Kidney epithelial cell (primary cell): ENCODE measurements at regions not wholly inside any gene's neighbourhood (a gene's known extent, or its start where the extent isn't known, plus 50 kb on each side); places are given as distances from the start of the nearest gene placed in this dataset.
"Not testable (repeated sequence)": the region's sequence is repeated elsewhere in the genome, so short reads cannot be mapped to it uniquely, and the experiment has no call there.

ENCODE experiments used
- DNase-seq: peaks from one replicate; pipeline ENCODE4 v3.0.0-alpha.2; 2010; ENCODE audit warnings: low read depth
- H3K27me3 ChIP-seq: 2 replicates; pipeline ENCODE4 v1.6.0; 2011; ENCODE audit warnings: low read length; ENCODE audit not compliant: control insufficient read depth, insufficient read depth
- H3K36me3 ChIP-seq: 2 replicates; pipeline ENCODE4 v1.5.1; 2011; ENCODE audit warnings: low read length; ENCODE audit not compliant: control insufficient read depth, insufficient read depth
- H3K4me3 ChIP-seq: 2 replicates; pipeline ENCODE4 v1.5.1; 2011; ENCODE audit warnings: low read depth, mild to moderate bottlenecking, control low read depth, low read length
- TF ChIP-seq, protein P1 (sequence below): IDR thresholded peaks from 2 replicates; pipeline ENCODE4 v1.5.1; 2011; ENCODE audit warnings: mild to moderate bottlenecking, moderate library complexity, low read length, control low read depth, inconsistent platforms; ENCODE audit not compliant: insufficient read depth, poor library complexity, severe bottlenecking

- no peak overlapping the region for H3K4me3 ChIP-seq
- no peaks in the 10 kb centered on the region for H3K27me3 ChIP-seq
- H3K36me3 ChIP-seq: no peaks in the 10 kb centered on the region
- no peak for DNase-seq
- TF ChIP-seq, protein P1, sequence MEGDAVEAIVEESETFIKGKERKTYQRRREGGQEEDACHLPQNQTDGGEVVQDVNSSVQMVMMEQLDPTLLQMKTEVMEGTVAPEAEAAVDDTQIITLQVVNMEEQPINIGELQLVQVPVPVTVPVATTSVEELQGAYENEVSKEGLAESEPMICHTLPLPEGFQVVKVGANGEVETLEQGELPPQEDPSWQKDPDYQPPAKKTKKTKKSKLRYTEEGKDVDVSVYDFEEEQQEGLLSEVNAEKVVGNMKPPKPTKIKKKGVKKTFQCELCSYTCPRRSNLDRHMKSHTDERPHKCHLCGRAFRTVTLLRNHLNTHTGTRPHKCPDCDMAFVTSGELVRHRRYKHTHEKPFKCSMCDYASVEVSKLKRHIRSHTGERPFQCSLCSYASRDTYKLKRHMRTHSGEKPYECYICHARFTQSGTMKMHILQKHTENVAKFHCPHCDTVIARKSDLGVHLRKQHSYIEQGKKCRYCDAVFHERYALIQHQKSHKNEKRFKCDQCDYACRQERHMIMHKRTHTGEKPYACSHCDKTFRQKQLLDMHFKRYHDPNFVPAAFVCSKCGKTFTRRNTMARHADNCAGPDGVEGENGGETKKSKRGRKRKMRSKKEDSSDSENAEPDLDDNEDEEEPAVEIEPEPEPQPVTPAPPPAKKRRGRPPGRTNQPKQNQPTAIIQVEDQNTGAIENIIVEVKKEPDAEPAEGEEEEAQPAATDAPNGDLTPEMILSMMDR: no peak
These were observed 1525.8 kb downstream of the BRD1 start for GRCh38 chr22:48301908-48302307.

DNA sequence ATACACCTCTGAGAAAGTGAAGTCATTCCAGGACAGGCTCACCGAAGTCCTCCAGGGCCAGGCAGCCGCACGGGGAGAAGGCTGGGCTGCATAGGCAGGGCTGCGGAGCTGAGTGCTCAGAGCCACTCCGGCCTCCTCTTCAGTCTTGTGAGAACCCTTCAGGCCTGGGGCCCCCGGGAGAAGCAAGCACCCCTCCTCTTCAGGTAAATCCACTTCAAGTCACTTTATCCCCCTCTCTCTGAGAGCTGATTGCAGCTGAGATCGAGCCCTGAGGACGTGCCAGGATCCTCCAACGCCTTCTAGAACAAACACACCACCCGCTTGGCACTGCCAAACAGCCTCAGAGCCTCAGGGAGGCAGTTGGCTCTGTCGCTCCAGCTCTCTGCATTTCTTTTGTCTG is 1526.3 kb downstream of the BRD1 start:
- Histone ChIP-seq H3K36me3 (no peaks in the 10 kb centered on the region), H3K4me3 (no peak overlapping the region), H3K27me3 (no peaks in the 10 kb centered on the region)
- TF ChIP-seq, protein P1: no peak
- DNase-seq: no peak

- no peak overlapping the region for H3K4me3 ChIP-seq
- no peak for DNase-seq
- H3K36me3 ChIP-seq: no peaks in the 10 kb centered on the region
- TF ChIP-seq, protein P1: no peak
- no peaks in the 10 kb centered on the region for H3K27me3 ChIP-seq
These were observed 1526.8 kb downstream of the BRD1 start for GRCh38 chr22:48300877-48301276.

DNA sequence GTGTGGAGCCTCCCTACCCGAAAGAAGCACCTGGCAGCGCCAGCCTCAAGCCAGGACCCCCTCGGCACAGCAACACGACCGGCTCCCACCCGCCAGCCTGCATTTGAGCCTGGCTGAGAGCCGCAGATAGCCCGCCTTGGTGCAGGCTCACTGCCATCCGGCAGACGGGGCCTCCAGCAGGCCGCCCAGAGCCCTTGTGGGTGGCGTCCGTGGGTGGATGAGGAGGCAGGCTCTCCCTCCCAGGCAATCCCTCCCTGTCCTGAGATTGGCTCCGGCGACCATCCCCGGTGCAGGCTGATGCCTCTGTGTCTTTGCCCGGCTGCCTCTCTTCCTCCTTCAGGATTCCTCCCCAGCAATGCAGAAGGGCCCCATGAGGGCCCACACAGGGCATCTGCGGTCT is 1527.9 kb downstream of the BRD1 start:
- TF ChIP-seq, protein P1: no peak
- Histone ChIP-seq H3K4me3 (no peak overlapping the region), H3K36me3 (no peaks in the 10 kb centered on the region), H3K27me3 (no peaks in the 10 kb centered on the region)
- DNase-seq: no peak

- Histone ChIP-seq H3K4me3 (no peak overlapping the region), H3K27me3 (no peaks in the 10 kb centered on the region), H3K36me3 (no peaks in the 10 kb centered on the region)
- DNase-seq: no peak
- TF ChIP-seq, protein P1: no peak
These were observed 1528.5 kb downstream of the BRD1 start for GRCh38 chr22:48299124-48299523.

GRCh38 chr22:48297296-48297695 is 1530.4 kb downstream of the BRD1 start:
- Histone ChIP-seq H3K36me3 (no peaks in the 10 kb centered on the region), H3K27me3 (no peaks in the 10 kb centered on the region), H3K4me3 (no peak overlapping the region)
- TF ChIP-seq, protein P1: no peak
- no peak for DNase-seq

DNA sequence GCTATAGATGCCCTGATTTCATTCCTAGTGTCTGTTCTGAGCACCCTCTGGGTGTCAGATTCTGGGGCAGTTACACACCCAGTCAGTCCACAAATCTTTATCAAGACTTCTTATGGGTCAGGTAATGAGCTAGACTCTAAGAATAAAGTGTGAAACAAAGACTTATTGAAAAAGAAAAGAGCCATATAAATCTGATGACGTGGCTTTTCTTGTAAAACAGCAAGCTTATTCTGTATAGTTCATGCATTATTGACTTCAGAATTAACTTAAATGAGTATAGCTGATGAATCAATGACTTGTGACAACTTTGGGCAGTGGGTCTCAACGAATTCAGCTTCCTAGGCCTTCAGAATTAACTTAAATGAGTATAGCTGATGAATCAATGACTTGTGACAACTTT is 1527.5 kb downstream of the TBC1D22A start:
- not testable (repeated sequence) for H3K4me3 ChIP-seq, H3K36me3 ChIP-seq, H3K27me3 ChIP-seq, DNase-seq
